GM19099 (cell line): ENCODE measurements at regions not wholly inside any gene's neighbourhood (a gene's known extent, or its start where the extent isn't known, plus 50 kb on each side); places are given as distances from the start of the nearest gene placed in this dataset.

Experiments used
- POLR2A ChIP-seq: IDR thresholded peaks from 3 replicates; pipeline ENCODE4 v1.6.1; 2011; ENCODE audit warnings: low read depth; ENCODE audit not compliant: insufficient read length; ENCODE audit errors: extremely low read depth

DNA sequence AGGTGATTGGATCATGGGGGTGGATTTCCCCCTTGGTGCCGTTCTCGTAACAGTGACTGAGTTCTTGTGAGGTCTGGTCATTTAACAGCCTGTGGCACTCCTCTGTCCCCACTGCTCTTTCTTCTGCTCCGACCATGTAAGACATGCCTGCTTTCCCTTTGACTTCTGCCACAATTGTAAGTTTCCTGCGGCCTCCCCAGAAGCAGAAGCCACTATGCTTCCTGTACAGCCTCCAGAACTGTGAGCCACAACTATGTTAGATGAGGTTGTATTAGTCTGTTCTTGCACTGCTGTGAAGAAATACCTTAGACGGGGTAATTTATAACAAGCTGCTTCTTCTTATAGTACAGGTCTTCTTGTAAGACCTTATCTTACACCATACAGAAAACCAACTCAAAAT is 241.7 kb upstream of the KLF14 start:
- no peak for TF ChIP-seq POLR2A

- TF ChIP-seq POLR2A: no peak
Measured at GRCh38 chr7:130982160-130982638, 248.2 kb upstream of the KLF14 start.

- no peak for TF ChIP-seq POLR2A
Measured at GRCh38 chr7:130982651-130983050, 248.6 kb upstream of the KLF14 start.

GRCh38 chr7:130985361-130985760 is 251.4 kb upstream of the KLF14 start:
- no peak for TF ChIP-seq POLR2A

GRCh38 chr7:130986261-130986690 is 252.3 kb upstream of the KLF14 start:
- no peak for TF ChIP-seq POLR2A

- TF ChIP-seq POLR2A: no peak
Measured at GRCh38 chr7:130987092-130987491, 253.1 kb upstream of the KLF14 start.

DNA sequence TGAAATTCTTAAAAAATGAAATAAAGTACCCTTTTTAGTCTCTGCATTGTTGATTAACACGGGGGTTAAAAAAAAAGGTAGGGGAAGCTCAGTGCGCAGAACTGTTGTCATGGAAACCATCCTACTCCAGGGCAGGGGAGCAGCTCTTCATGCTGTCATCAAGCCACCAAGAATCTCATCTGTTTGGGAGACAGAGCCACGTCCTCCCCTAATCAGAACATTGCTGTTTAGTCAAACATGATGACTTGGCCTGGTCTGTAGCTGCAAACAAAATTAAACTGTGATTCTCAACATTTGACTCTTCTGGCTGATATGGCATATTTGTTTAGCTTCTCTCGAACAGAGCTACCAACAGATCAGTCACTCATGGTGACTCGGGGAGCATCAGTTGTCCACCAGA is 254.4 kb upstream of the KLF14 start:
- no peak for TF ChIP-seq POLR2A

GRCh38 chr7:130989101-130989795 is 255.2 kb upstream of the KLF14 start:
- no peak for TF ChIP-seq POLR2A

GRCh38 chr7:130990178-130990832 is 256.3 kb upstream of the KLF14 start:
- TF ChIP-seq POLR2A: no peak

DNA sequence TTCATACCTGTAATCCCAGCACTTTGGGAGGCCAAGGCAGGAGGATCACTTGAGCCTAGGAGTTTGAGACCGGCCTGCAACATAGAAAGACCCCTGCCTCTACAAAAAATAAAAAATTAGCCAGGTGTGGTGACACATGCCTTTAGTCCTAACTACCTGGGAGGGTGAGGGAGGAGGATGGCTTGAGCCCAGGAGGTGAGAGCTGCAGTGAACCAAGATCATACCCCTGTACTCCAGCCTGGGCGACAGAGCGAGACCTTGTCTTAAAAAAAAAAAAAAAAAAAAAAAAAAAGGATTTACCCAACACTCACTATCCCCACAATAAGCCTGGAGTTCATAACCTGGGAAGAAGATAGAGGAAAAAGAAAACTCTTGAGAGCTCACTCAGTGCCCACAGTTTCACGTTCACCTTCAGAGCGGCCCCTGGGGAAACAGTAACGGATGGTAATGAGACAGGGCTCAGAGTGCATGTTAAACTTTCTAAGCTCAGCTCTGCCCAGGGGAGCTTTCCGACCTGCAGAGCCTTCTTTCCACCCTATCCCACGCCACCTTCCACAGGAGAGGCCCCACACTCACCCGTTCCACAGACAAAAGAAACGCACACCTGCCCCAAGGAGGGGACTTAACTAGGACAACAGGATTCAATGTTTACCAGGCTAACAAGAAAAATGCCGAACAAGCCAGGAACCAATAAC is 259.8 kb upstream of the KLF14 start:
- TF ChIP-seq POLR2A: no peak

DNA sequence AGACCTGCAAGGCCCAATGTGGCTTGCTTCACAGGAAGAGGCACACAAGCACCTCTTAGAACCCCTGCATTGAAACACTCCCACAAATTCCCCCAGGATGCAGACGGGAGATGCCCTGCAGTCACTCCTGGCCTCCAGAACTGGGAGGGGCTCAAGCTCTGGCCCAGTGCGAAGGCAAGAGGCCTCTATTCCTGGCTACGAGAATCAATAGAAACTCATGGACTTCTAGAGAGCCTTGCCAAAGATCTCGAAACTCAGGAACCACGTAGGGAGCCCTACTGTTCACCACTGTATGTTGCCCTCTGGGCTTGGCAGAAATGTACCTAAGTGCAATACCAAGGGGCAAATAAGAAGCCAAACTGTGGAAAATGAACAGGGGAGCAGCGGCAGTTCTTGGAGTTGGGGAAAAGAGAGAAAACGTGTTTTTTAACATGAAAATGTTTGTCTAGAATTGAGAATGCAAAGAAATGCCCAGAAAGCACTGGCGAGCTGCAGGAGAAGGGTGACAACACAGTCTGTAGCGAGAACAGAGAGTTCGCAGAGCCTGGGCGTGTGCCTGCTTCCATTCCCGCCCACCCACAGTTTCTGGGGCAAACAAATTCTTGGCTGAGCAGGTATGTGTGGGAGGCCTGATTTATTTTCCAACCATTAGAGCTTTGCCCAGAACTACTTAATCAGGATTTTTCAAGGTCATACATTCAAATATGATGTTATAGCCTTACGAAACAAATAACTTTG is 260.5 kb upstream of the KLF14 start:
- no peak for TF ChIP-seq POLR2A

DNA sequence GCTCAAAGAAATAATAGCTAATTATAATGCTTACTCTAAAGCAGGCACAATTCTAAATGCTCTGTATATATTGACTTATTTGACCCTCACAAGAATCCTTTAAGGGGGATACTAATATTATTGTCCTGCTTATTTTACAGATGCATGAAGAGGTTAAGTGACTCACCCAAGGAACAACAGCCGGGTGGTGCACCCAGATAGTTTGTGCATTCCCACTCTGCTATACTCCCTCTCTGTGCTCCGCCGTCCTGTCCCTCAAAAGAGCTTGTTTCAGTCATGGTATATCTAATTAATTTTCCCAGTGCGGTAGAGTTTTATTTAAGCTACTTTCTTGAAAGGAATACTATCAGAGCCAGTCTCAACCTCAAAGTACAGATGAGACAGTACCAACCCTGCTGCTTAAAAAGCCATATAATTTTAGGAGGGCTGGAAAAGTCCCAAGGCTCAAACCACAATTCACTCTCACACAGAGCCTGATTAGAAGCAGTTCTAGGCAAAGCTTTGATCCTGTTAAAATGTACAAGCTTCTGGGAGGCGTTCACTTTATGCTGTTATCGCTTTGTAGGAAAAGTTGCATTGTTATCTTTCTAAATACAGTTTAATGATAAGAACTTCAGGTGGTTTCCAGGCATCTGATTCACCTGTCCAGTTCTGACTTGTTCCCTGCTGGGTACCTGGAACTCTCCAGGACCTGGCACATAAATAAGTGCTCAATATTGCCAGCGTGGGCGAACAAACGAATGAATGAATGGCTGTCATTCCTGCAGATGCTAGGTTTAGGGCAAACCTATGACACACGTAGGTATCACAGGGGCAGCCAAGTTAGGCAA is 261.5 kb upstream of the KLF14 start:
- no peak for TF ChIP-seq POLR2A

DNA sequence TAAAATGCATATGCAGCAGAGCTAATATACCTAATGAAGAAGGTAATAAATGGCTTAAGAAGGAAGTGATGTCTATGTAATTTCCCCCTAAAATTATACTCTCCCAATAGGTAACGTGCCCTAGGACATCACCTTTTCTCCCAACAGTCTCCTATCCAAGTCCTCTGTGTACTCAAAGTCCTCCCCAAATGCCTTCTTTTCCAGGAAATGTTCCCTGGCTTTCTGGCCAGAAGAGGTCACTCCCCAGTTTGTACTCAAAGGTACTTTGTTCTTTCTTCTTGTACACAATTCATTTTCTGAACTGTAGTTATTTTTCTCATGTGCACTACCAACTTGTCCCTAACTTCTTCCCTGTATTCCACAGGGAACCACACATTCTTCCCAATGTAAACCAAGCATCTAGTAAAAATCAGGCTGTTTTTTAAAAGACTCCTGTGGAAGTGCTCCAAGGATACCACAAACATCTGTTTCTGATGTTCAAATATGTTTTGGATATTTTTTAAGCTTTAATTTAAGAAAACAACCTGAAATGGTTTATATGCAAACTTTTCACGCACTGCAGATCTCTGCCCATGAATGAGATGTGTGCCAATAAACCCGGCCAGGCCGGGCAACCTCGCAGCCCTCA is 262.3 kb upstream of the KLF14 start:
- no peak for TF ChIP-seq POLR2A

DNA sequence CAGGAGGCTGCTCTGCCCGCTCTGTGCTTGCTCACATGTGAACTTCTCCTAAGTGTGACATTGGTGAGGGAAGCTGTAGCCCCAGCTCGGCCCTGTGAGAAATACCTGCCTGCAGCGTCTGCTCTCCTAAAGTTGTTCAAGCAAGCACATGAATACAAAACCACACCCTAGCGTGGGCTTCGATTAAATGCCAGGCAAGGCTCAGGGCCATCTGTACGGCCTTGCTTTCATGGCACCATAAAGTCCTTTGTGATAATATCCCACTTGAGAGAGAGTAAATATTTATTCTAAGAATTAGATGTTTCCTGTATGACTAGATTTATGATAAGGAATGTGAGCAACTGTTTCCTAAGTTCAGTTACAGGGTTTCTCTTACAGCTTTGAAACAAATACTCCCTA is 262.8 kb upstream of the KLF14 start:
- TF ChIP-seq POLR2A: no peak
